ENCODE measurements at regions not wholly inside any gene's neighbourhood (a gene's known extent, or its start where the extent isn't known, plus 50 kb on each side); places are given as distances from the start of the nearest gene placed in this dataset.

GRCh38 chr12:24072302-24072701 is 122.8 kb upstream of the SOX5 start:
- DNase-seq (ENCODE audit: insufficient read length, low spot score) (no peak), FAIRE-seq (no peak)

- DNase-seq (ENCODE audit: insufficient read length, low spot score) = no peak
- no peak for FAIRE-seq
Observed at GRCh38 chr12:24071842-24072241, 122.4 kb upstream of the SOX5 start.

- FAIRE-seq (no peak), DNase-seq (ENCODE audit: insufficient read length, low spot score) (no peak)
Observed at GRCh38 chr12:24069532-24070395, 120.3 kb upstream of the SOX5 start.

GRCh38 chr12:24066865-24067264 is 117.4 kb upstream of the SOX5 start:
- DNase-seq (ENCODE audit: insufficient read length, low spot score) (no peak), FAIRE-seq (no peak)

- no peak for DNase-seq (ENCODE audit: insufficient read length, low spot score)
- no peak for FAIRE-seq
Observed at GRCh38 chr12:24066097-24066496, 116.6 kb upstream of the SOX5 start.

GRCh38 chr12:24062642-24063245 is 113.3 kb upstream of the SOX5 start:
- DNase-seq (ENCODE audit: insufficient read length, low spot score) (no peak), FAIRE-seq (no peak)

- no peak for FAIRE-seq
- no peak for DNase-seq (ENCODE audit: insufficient read length, low spot score)
Observed at GRCh38 chr12:24060089-24060488, 110.6 kb upstream of the SOX5 start.

GRCh38 chr12:24057920-24058476 is 108.5 kb upstream of the SOX5 start:
- FAIRE-seq (no peak), DNase-seq (ENCODE audit: insufficient read length, low spot score) (no peak)

GRCh38 chr12:24055747-24056146 is 106.3 kb upstream of the SOX5 start:
- DNase-seq (ENCODE audit: insufficient read length, low spot score) = no peak
- no peak for FAIRE-seq

- DNase-seq (ENCODE audit: insufficient read length, low spot score) = no peak
- no peak for FAIRE-seq
Observed at GRCh38 chr12:24054416-24054815, 104.9 kb upstream of the SOX5 start.

GRCh38 chr12:24049728-24050127 is 100.3 kb upstream of the SOX5 start:
- FAIRE-seq = no peak
- no peak for DNase-seq (ENCODE audit: insufficient read length, low spot score)

- no peak for FAIRE-seq
- DNase-seq (ENCODE audit: insufficient read length, low spot score) = no peak
Observed at GRCh38 chr12:24049101-24049500, 99.6 kb upstream of the SOX5 start.

- DNase-seq (ENCODE audit: insufficient read length, low spot score) = no peak
- FAIRE-seq = no peak
Observed at GRCh38 chr12:24048446-24048845, 99.0 kb upstream of the SOX5 start.

GRCh38 chr12:24047326-24047725 is 97.9 kb upstream of the SOX5 start:
- DNase-seq (ENCODE audit: insufficient read length, low spot score) (no peak), FAIRE-seq (peak; percentile 47)

GRCh38 chr12:24045816-24046257 is 96.4 kb upstream of the SOX5 start:
- DNase-seq (ENCODE audit: insufficient read length, low spot score) = no peak
- FAIRE-seq = no peak

- DNase-seq (ENCODE audit: insufficient read length, low spot score) (no peak), FAIRE-seq (no peak)
Observed at GRCh38 chr12:24044941-24045703, 95.7 kb upstream of the SOX5 start.

- no peak for DNase-seq (ENCODE audit: insufficient read length, low spot score)
- no peak for FAIRE-seq
Observed at GRCh38 chr12:24042651-24043050, 93.2 kb upstream of the SOX5 start.

GRCh38 chr12:24039113-24039525 is 89.6 kb upstream of the SOX5 start:
- FAIRE-seq = no peak
- DNase-seq (ENCODE audit: insufficient read length, low spot score) = no peak

- DNase-seq (ENCODE audit: insufficient read length, low spot score) (no peak), FAIRE-seq (no peak)
Observed at GRCh38 chr12:24038211-24038997, 88.9 kb upstream of the SOX5 start.

GRCh38 chr12:24036438-24037216 is 87.2 kb upstream of the SOX5 start:
- FAIRE-seq (no peak), DNase-seq (ENCODE audit: insufficient read length, low spot score) (no peak)

Measured in GM19239 (cell line).